CD4-positive, alpha-beta T cell treated with Interleukin-10 for 1 hour (primary cell): ENCODE measurements at regions not wholly inside any gene's neighbourhood (a gene's known extent, or its start where the extent isn't known, plus 50 kb on each side); places are given as distances from the start of the nearest gene placed in this dataset.

Experiments used
- DNase-seq: peaks from one replicate; pipeline ENCODE4 v3.0.0-alpha.2; 2020

DNA sequence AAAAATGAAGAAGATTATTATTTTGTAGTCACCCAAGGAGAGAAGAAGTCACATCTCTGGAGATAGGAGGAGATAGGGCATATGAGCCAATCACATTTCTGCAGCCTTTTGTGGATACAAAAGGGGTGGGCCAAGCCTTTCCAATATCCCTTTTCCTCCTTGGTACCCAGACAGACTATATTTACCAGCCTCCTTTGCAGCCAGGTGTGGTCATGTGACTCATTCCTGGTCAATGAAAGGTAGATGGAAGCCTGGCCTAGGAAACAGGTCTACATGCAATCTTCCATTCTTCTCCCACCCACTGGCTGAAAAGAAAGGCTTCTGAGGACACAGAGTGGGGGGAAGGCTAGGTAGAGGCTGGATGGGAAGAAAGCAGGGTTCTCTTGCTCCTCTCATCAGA is 58.1 kb upstream of the ERG start:
- DNase-seq: no peak

DNA sequence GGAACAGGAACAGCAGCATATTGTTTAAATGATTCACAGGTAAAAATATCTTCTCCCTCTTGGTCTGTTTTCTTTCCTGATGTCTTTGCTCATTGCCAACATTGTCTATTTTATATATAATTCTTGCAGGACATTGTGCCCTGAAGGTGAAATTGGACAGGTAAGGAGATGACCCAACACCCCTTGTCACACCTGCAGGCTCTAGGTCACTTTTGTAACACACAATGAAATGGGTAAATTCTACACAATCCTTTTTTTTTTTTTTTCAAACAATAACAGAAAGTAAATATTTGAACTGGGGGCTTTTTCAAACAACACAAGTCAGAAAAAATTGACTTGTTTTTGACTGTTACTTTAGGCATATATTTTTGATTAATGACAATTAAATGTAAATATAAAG is 62.9 kb upstream of the ERG start:
- no peak for DNase-seq

DNA sequence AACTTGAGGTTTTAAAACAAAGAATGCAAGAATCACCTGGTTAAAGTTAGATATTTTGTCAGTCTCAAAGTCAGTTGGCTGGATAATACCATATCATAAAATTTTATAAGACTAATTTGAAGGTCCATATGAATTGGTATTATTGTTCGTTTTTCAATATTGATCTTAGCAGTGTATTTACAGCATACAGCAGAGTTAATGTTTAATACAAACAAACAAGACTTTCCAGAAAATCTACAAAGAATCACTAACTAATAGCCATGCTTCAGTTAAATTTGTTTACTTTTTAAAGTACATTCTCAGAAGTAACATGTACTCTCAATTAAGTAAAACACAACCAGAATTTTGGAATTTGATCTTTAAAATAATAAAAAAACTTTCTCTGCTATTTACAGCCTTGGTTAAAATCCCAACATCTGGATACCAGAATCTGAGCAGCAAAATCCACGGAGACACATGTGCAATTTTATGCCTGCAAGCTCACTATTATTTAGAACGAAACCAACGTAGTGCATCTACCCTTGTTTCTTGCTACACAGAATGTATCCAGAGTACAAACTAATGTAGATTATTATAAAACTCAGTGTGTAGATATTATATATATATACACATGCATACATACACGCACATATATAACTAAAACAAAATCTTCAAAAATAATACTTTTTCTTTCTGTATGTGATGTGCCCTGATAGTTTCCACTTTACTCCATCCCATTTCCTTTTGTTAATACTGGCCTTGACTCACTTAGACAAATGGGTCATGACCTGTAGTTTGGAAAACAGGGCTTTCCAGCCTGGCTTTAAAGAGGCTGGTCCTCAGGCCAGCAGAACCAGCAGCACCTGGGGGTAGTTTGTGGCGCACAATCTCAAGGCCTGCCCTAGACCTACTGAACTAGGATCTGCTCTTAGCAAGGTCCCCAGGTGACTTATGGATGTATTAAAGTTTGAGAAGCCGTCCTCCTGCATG is 63.6 kb upstream of the ERG start:
- no peak for DNase-seq

DNA sequence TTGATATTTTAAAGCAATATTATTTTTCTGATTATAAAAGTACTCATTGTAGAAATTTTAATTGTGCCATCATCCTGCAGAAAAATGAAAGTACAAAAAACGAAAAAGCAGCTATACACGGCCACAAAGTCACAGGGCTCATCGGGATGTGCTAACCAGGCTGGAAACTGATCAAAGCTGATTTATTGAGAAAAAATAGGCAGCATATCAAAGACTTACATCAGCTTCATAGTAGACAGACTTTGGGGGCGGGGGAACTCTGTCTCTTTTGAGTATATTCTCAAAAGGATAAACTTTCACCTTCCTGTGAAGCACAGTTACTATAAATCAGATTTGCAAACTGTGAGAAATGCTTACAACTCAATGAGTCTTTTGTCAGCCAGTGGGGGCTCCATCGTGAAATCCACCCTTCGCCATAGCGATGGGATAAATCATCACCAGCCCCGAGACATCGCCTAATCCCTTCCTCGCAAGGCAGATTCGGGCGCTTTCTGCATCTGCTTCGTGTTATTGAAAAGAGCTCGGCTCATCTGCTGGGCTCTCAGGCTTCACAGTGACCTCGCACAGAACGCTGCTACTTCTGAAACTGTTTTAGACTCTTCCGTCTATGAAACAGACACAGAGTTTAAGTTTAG is 69.2 kb upstream of the ERG start:
- no peak for DNase-seq

DNA sequence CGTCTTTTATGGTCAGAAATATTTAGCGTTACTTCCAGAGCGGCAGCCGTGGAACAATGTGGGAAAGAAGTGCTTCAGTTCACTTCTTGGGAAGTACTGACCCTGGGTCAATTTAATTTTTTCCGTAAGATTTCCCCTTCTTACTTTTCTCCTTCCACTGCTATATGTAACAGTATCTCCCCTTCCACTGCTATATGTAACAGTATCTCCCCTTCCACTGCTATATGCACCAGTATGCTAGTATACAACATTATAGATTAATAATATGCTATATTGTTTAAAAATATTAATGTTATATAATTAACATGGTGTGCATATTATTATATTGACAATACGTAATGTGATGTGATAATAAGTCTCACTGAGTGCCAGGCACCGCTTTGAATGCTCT is 69.7 kb upstream of the ERG start:
- DNase-seq: no peak

DNA sequence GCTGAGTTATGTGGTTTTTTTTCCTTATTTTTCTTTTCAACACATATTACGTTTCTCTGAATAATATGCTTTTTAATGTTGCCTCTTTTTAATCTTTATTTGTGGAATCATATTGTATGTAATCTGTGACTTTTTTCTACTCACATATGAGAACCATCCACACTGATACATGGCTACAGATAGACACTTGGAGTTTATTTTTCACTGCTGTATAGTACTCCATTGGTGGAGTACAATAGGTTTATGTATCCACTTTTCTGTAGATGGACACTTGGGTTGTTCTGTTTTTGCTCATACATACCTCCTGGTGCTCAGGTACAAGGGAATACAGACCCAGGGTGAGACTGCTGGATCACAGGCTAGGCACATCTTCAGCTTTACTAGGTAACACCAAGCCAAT is 71.5 kb upstream of the ERG start:
- DNase-seq: no peak

DNA sequence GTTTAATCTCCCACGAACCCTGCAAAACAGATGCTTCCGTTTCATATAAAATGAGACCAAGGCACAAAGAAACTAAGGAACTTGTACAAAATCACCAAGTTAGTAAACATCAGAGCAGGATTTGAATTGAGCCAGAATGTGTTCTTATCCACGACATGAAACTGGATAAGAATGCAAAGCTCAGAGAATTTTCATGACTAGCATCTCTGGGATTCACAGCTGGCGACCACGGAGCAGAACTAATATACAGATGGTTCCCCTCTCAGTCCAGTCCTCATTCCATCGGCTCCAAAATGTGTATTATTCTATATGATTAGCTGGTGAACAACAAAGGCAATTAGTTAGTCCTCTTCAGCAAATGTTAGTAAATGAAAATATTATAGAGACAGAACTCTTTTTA is 72.3 kb upstream of the ERG start:
- no peak for DNase-seq

DNA sequence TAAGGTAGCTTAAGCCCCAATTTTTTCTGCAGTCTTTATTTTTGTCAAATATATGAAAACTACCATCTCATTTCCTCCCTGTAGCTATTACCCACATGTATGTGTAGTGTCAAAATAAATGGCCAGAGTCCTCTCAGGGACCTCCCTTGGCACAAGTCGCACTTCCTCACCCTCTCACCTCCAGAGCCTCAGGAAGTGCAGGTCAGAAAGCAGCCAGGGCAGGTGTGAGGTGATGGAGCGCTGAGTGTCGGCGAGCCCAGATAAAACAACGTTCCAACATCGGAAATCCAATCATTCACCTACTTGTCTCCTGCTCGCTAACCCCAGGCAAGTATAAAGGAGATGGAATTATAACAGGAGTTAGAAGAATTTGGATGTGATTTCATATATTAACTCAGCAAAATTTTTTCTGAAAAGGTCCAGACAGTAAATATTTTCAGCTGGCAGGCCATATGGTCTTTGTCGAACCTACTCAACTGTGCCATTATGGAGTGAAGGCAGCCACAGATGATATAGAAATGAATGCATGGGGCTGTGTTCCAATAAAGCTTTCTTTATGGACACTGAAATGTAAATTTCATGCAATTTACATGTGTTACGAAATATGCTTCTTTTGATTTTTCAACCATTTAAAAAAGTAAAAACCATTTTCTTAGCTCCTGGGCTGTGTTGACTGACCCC is 76.8 kb upstream of the ERG start:
- no peak for DNase-seq

DNA sequence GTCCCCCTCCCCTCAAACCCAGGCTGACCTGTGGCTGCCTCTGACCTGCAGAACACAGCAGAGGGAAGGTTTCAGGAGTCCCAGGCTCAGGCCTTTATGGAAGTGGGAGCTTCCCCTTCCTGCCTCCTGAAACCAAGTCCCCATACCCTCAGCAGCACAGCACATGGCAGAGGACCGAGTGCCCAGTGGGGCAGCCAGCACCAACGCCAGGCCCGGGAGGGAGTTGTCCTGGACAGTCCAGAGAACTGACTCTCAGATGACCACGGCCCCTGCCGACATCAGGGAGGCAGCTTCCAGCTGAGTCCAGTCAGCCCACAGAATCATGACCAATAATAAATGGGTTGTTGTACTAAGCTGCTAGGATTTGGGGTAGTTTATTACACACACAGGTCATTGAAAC is 79.6 kb upstream of the ERG start:
- DNase-seq: no peak

DNA sequence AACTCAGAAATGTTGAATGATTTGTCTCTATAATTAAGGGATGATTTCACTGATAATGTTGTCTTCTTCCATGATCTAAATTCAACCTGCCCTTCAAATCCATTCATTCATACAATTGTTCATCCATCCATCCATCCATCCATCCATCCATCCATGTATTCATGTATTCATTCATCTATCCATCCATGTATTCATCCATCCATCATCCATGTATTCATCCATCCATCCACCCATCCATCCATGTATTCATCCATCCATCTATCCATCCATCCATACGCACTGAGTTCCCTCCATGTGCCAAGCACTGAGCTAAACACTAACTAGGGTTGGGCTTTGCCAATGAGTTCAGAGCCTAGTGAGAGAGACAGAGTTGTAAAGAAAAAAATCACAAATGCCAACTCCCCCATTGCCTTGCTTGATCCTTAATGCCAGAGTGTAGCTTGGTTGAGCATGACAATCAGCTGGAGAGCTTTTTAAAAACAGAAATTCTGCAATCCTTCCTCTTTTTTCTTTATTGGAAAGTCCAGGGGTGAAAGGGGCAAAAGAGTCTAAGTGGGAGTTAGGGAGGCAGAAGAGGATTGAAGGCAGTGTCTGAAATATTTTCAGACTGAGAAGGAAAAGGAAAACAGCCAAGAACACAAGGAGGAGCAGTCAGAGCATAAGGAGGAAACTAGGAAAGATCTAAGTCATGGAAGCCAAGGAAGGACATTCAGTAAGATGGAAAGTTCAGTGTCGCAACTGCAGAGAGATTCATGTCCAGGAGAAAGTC is 92.4 kb upstream of the ERG start:
- no peak for DNase-seq

DNA sequence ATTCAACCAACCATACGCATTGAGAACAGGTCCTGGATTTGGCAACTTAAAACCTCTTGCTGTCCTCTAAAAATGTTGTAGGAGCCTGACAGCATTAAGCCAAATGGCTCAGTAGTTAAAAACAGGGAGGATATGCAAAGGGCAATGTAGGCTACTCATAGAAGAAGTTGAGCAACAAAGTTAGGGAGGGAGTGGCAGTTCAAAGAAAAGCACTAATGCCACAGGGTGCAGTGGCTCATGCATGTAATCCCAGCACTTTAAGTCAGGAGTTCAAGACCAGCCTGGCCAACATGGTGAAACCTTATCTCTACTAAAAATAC is 92.9 kb upstream of the ERG start:
- no peak for DNase-seq

DNA sequence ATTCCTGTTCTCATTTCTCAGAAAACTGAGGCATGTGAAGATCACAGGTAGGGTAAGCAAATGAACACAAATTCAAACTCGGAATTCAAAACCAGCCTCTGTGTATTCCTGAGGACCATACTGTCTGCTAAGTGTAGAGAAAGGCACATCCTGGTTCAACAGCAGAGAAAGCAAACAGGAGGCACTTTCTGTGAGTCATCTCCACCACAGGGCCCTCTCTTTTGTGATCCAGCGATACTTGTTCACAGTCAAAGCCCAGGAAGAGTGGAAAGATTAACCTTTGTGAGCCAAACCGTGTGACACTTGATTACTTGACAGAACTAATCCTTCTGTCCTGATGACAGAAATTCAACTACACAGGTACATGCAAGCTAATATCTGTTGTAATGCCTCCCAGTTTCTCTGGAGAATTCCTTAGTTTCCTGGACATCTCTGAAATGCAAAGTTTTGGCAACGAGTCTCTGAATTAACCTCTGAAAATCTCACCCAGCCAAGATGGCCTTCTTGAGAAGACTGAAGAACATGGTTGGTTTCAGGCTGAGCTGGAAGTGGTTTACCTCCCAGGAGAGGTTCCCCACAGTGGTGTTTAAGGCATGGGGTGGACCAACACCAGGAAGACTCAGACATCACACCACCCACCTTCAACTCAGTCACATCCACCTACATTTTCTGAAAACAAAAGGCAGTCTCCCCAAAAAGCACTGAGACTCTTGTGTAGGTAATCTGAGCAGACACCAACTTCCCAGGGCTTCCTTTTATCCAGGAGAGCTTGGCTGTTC is 98.2 kb upstream of the ERG start:
- DNase-seq: no peak

DNA sequence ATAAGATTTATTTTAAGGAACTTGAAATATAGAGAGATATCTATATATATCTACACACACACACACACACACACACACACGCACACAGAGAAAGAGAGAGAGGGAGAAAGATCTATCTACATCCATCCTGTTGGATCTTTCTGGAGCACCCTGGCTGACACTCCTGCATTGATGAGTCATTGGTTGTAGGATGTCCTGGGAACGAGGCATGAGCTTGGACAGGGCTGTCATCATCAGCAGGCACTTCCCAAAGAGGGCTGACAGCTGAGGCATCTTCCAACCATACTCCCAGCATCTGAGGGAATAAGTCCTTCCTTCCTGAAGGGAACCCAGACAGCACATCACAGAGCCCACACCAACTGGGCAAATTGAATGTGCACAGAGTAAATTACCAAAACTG is 99.1 kb upstream of the ERG start:
- no peak for DNase-seq

DNA sequence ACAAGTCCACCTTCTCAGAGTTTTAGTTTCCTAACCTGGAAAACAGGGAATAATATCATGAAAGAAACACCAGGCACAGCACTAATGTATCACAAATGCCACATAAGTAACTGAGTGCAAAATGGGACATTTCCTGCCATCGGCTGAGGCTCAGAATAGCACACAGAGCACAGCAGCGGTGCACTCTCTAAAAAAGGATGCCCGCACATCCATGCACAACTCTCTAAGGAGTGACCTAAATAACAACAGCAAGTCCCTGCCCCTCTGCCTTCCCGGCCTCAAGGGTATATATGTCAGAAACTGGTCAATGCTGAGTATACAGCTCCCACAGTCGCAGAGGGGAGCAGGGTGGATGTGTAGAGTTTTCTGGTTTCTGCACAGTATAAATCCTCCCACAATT is 100.1 kb upstream of the ERG start:
- DNase-seq: no peak

DNA sequence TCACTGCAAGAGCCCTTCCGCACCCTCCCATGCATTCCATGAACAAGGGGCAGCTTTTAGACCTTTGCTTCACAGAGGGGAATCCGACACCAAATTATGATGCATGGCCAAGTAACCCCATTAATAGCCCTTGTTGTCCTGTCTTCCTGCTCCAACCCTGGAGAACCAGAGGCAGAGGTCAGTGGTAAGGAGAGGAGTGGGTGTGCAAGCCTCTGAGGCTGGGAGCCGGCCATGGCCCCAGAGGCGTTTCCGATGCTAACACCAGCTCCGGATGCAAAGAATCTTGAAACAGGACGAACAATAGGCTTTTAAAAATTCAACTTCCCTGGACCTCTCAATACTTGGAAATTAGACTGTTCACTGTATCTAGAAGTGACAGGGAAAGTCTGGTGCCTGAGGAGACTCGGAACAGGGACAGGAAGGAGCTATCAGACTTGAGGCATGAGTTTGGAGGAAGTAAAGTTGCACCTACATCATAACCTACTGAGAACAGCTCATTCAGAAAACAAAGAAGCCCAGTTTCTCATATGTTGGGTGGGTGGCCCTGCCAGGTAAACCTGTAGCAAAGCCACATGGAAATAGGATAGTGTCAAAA is 101.2 kb upstream of the ERG start:
- no peak for DNase-seq

DNA sequence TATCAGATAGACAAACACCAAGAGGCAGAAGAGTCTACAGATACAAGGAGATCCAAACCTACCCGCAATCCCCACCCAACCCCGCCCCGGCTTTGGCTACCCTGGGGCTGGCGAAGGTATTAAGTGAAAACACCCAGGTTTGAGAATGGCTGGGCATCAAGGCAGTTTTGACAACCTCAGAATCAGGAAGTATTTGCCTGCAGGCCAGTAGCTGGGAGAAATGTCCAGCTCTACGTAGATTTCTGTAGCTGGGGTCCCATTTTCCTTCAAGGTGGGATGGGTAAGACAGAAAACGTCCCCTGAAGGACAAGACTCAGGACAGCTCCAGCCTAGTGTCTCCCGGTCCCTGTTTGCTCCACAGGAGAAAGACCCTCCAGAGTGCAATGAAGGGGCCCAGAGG is 101.8 kb upstream of the ERG start:
- DNase-seq: no peak

DNA sequence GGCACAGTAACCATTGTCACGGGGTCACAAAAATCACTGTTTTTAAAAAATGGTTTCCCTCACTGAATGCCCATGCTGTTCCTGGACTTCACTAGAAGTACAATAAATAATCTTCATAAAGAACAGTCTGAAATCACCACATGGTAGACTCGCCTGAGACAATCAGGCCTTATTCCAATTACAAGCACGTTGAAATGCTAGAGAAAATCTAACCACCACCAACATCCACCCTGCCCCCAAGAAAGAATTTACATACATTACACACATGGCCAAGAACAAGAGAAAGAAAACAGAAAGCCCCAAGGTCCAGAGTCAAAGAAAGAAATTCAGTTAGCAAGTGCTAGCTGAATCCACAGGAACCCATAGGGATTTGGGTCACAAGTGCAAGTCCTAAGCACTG is 107.0 kb upstream of the ERG start:
- no peak for DNase-seq

DNA sequence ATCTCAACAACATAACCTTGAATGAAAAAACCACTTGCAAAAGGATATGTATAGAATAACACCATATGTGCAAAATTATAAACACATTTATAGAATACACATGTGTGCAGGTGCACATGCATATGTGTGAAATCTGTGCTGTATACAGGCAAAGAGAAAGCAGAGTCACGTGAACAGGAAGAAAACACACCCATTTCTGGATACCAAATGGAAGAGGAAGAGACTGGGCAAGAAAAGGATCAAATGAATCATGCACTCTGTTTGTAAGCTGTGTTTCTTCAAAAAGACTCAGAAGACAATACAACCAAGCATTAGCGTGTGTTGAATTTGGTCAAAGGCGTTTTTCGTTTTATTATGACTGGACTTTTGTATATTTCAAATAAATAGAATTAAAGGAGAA is 111.3 kb upstream of the ERG start:
- DNase-seq: no peak

DNA sequence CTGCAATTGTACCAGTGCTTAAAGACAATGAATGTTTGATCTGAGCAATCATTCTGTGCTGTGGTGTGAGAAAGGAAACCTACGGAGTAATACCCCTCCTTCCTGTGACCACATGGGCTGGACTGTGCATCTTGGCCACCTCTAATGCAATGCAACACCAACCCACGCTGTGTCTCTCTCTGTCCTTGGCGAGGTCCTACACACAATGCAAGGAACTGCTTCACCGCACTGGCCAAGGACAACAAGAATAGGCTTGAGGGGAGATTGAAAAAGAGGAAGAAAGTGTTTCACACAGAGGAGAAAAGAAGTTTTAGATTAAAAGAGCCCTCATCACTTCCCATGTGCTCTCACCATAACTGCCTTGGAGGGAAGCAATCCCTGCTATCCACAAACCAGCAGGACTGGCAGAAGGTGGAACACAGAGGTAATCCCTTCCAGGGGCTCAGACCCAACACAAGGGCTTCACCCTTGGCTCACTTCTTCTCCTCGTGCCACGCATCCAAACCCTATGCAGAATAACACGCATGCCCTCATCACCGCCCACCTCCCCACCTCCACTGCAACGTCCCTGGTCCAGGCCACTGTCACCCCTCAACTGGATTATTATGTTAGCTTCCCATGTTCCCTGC is 112.5 kb upstream of the ERG start:
- DNase-seq: no peak

DNA sequence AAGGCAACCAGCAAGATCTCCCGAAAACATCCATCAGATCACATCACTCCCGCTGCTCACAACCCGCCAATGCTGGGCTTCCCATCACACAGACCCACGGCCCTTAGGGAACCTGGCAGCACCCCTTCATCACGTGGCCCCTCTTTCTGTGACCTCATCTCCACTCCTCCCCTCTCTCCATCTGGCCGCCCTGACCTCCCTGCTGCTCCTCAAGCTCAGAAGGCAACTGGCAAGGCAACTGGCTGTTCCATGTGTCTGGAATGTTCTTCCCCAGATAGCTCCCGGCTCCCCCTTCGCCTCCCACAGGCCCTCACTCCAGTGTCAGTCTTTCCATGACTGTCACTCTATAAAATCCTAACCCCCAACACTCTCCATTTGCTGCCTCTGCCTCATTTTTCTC is 113.0 kb upstream of the ERG start:
- DNase-seq: no peak

DNA sequence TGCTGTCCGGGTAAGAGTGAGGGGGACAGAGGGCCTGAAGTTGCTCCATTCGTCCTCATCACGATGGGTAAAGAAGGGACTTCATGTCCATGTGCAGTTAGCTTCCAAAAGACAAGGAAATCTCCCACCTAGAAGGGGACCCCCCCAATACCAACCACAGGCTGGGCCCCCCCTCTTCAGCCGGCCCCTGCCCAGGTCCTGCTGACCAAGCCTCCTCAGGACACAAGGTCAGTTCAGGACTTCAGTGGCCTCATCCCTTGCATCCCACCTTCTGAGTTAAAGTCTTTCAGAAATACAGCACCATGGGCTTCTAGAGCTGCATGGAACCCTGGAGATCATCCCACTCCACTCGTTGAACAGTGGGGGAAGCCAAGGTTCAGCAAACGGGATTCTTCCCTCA is 115.4 kb upstream of the ERG start:
- no peak for DNase-seq

DNA sequence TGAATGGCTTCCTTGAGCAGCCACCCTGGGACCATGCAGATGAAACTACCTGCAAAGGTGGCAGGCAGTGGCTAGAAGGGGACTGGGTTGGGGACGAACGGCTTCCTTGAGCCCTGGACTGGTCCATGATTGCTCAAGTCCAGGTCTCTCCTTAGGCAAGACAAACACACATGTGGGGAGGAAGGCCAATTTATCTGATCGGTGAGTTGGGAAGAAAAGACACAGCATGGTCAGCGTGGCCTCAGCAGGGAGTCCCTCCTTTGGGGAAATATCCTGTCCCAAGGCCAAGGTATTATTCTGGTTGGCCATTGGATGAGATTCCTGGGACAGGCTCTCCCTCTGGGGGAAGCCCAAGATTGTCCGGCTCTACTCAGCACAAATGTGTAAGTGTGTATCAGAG is 116.3 kb upstream of the ERG start:
- no peak for DNase-seq
